ENCODE measurements at regions not wholly inside any gene's neighbourhood (a gene's known extent, or its start where the extent isn't known, plus 50 kb on each side); places are given as distances from the start of the nearest gene placed in this dataset.
"Not testable (repeated sequence)": the region's sequence is repeated elsewhere in the genome, so short reads cannot be mapped to it uniquely, and the experiment has no call there.

DNA sequence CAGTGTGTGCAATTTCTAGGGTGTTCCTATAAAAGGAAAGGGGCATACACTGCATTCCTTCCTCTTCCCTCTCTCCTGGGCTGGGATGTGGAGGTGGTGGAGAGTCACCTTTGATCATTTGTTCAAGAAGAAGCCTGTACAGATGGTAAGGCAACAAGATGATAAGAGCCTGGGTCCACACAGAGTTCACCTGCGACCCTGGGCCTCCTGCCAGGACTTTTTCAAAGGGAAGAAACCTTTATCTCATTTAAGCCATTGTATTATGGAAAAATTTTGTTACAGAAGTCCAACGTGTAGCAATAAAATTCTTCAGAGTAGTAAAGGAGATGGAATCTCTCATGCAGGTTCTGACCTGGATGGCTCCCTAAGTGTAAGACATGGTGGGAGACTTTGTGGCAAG, 189.1 kb downstream of the MIS18A start:
- no peak for DNase-seq

DNA sequence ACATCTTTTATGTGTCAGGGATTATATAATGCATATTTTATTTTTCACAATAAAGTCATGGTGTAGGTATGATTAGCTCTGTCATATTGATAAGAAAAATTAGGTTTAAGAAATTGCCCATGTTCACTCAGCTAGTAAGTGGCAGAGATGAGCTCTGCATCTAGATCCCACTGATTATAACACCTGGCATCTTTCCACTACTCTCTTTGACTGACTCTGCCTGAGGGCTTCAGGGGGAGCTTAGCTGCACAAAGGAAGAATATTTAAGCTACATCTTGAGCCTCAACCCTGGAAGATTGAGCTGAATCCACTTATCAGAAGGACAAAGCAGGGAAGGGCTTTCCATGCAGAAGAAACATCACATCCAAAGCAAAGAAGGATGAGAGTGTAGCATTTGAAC, 190.4 kb downstream of the MIS18A start:
- no peak for DNase-seq

- no peak for DNase-seq
Measured at GRCh38 chr21:32087447-32087846, 191.4 kb downstream of the MIS18A start.

GRCh38 chr21:32083197-32083596, 195.7 kb downstream of the MIS18A start:
- no peak for DNase-seq

DNA sequence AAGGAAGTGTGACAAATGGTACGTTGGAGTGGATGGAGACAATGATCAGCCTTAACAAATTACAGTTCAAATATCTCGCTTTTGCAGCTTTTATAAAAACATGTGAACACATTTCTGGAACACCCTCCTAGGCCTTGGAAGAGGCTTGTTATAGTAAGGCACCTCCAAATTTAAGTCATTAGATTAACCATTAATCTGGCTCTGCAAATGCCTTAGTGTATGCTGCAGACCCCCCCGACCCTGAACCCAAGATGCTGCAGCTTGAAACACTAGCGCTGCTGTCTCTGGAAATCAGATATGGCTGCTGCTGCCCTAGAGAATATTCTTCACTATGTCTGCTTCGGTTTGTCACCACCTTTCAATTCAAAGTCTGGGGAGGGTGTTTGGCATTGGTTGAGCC, 196.4 kb downstream of the MIS18A start:
- DNase-seq, result no peak

DNA sequence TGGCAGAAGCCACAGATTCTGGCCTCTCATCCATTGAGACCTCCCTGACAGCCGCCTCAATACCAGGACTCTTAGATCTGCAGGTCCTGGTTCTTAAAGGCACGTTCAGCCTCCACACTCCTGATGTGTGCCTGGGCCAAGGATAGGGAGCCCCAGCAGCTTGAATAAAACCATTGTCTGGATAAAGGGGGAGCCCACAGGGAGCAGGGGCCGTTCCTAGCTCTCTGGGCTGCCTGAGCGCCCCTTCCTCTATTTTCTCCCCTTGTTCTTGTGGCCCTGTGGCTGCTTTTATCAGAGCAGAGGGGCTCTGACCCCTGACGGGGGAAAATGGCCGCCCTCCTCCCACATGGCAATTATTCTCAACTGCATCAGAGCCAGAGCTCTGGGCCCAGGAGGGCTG, 200.8 kb downstream of the HUNK start:
- no peak for DNase-seq

DNA sequence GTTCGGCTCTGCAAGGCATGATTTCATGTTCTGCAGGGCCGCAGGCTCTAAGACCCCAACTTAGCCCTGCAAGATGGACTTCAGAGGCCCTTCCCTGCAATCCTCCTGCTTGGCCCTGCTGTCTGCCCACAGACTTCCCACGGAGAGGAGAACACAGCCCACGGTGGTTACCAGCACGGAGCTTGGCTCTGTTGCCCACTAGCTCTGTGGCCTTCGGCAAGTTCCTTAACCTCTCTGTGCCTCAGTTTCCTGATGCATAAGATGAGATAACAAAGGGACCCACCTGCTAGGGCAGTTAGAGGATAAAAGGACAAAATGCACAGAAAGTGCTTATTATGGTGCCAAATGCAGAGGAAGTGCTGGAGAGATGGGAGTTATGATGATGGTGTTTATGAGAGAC, 200.4 kb downstream of the HUNK start:
- DNase-seq, result no peak

GRCh38 chr21:32071620-32072019, 198.8 kb downstream of the HUNK start:
- not testable (repeated sequence) for DNase-seq

GRCh38 chr21:32070676-32071330, 198.0 kb downstream of the HUNK start:
- DNase-seq, result no peak

DNA sequence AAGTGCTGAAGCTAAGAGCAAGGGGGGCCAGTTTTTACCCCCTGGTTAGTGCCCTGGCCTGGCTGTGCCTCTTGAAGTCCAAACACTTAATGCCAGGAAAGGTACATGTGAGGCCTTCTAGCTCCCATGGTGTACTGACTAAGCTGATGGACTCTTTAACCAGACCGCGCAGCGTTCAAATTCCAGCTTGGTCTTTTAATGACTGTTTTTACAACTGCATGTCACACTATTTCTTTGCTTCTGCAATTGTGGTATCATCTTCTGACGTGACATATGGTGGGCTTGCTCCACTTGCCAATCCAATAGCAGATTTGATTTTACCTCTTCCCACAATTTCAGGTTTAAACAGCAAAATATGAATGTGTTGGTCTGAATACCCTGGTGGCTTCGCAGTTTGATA, 197.3 kb downstream of the HUNK start:
- DNase-seq, result no peak

- DNase-seq, result no peak
Measured at GRCh38 chr21:32065654-32066053, 192.8 kb downstream of the HUNK start.

DNA sequence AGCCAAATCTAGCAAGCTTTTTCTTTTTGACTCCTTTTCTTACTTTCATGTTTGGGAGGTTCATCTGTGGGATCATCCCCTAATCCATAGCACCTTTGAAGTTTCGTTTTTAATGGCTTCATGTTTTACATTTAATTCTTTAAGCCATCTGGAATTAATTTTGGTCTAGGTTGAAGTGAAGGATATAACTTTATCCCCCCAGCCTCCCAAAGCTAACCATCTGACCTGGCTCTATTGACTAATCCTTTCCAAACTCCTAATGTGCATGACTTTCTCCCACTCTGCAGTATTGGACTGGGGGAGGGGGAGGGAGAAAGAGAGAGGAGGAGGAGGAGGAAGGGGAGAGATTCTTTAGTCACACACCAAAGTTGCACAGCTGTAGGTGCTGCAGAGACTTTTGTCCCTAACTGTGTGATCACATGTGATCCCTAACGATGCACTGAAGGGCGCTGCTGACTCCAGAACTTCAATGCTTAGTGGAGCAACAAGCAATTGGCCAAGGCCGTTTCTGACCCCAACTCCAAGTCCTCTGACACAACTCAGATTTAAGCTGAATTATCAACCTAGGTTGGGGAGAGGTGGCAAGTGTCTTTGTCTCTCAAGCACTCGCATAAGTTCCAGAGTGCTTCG, 191.6 kb downstream of the HUNK start:
- DNase-seq, result no peak

- DNase-seq, result no peak
Measured at GRCh38 chr21:32062591-32063227, 189.9 kb downstream of the HUNK start.

DNA sequence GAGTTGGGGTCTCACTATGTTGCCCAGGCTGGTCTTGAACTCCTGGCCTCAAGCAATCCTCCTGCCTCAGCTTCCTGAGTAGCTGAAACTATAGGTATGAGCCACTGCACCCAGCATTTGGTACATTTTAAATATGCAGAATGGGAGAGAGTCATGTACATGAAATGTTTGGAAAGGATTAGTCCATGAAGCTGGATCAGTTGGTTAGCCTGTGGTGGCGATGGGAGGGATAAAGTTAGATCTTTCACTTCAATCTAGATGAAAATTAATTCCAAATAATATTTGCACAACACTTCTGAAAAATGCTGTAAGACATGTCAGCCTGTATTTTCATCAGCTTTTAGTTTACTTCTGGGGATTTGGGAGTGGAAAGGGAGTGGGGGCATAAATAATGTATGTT, 188.9 kb downstream of the HUNK start:
- no peak for DNase-seq

- DNase-seq, result no peak
Measured at GRCh38 chr21:32056791-32057190, 184.0 kb downstream of the HUNK start.

- DNase-seq, result no peak
Measured at GRCh38 chr21:32055305-32055704, 182.5 kb downstream of the HUNK start.
